BJ (cell line): ENCODE measurements at regions not wholly inside any gene's neighbourhood (a gene's known extent, or its start where the extent isn't known, plus 50 kb on each side); places are given as distances from the start of the nearest gene placed in this dataset.

ENCODE experiments used
- CTCF ChIA-PET: fragments of 350-600 bp; formaldehyde crosslinking; extraction: SDS; loops from one replicate; lab custom pipeline; 2021; ENCODE audit warnings: antibody characterized with exemption, inconsistent platforms; lab: Yijun Ruan, JAX
- POLR2A ChIA-PET: fragments of 300-600 bp; sonication (Branson Sonifier 250); formaldehyde crosslinking; extraction: SDS; loops from one replicate; lab custom pipeline; 2021; ENCODE audit warnings: antibody characterized with exemption; lab: Charles Lee
- DNase-seq: peaks from one replicate; pipeline ENCODE4 v3.0.0-alpha.2; 2011; ENCODE audit warnings: low read depth
- H3K27me3 ChIP-seq: 2 replicates; pipeline ENCODE4 v1.6.0; 2011; ENCODE audit warnings: low read length; ENCODE audit not compliant: control insufficient read depth, insufficient read depth
- H3K36me3 ChIP-seq: 2 replicates; pipeline ENCODE4 v1.5.1; 2011; ENCODE audit warnings: low read length; ENCODE audit not compliant: control insufficient read depth, insufficient read depth
- H3K4me3 ChIP-seq: 2 replicates; pipeline ENCODE4 v1.5.1; 2011; ENCODE audit warnings: low read depth, mild to moderate bottlenecking, control low read depth, low read length
- TF ChIP-seq, protein P1 (sequence below): IDR thresholded peaks from 2 replicates; pipeline ENCODE4 v1.5.1; 2011; ENCODE audit warnings: low read depth, mild to moderate bottlenecking, control low read depth, inconsistent platforms, low read length, moderate library complexity; ENCODE audit not compliant: insufficient read depth

DNA sequence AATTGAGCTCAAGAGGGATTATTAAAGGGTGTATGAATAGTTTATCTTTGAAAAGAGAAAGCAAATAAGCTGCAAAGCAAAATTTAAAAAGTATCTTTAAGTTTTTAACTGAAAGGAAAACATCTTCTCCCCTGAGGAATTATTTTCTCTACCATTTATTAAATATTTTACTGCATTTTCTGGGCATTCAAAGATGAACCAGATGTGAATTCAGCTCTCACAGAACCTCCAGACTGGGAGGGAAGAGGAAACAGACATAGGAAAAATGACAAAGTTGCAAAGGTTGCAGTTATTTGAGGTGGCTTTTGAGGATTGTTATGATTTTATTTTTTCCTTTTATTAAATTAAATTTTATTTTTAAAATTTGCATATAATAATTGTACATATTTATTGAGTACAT is 122.7 kb upstream of the SESN3 start:
- Histone ChIP-seq H3K4me3 (no peak overlapping the region), H3K27me3 (no peaks in the 10 kb centered on the region), H3K36me3 (no peaks in the 10 kb centered on the region)
- POLR2A ChIA-PET: no interaction called here
- TF ChIP-seq, protein P1, sequence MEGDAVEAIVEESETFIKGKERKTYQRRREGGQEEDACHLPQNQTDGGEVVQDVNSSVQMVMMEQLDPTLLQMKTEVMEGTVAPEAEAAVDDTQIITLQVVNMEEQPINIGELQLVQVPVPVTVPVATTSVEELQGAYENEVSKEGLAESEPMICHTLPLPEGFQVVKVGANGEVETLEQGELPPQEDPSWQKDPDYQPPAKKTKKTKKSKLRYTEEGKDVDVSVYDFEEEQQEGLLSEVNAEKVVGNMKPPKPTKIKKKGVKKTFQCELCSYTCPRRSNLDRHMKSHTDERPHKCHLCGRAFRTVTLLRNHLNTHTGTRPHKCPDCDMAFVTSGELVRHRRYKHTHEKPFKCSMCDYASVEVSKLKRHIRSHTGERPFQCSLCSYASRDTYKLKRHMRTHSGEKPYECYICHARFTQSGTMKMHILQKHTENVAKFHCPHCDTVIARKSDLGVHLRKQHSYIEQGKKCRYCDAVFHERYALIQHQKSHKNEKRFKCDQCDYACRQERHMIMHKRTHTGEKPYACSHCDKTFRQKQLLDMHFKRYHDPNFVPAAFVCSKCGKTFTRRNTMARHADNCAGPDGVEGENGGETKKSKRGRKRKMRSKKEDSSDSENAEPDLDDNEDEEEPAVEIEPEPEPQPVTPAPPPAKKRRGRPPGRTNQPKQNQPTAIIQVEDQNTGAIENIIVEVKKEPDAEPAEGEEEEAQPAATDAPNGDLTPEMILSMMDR: no peak
- CTCF ChIA-PET: interaction anchor here (1.1 kb wide), 1 partner anchor 12 kb away, joined by 3 read pairs; no protein-coding TSS in a partner anchor
- DNase-seq: no peak

DNA sequence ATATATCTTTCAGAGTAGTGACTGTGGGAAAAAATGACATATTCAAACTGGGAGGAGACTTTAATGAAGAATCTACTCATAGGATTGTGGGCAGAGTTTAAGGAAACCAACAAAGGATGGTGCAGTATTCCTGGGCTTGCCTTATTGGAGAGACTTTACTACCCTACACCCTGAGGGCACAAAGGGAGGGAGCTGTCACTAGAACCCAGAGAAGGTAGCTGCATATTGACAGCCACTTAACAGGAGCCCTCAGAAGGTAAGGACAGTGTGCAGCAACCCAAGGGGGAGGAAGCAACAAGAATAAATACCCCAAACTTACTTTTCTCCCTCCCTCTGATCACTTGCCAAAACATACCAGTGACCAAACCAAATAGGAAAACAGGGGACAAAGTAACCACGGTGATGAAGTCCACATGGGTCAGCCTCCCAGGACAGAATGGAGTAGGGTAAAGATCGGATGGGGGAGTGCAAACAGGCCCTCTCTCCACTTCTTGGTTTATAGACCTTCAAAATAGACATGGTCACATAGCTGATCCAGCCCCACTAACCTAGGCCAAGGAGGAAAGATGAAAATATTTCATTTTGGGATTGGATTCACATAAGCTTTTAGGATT is 121.8 kb upstream of the SESN3 start:
- H3K27me3 ChIP-seq: no peaks in the 10 kb centered on the region
- TF ChIP-seq, protein P1: no peak
- ChIA-PET CTCF (interaction anchor here (1.1 kb wide), 1 partner anchor 12 kb away, joined by 3 read pairs; no protein-coding TSS in a partner anchor), POLR2A (no interaction called here)
- DNase-seq: no peak
- H3K36me3 ChIP-seq: no peaks in the 10 kb centered on the region
- no peak overlapping the region for H3K4me3 ChIP-seq

DNA sequence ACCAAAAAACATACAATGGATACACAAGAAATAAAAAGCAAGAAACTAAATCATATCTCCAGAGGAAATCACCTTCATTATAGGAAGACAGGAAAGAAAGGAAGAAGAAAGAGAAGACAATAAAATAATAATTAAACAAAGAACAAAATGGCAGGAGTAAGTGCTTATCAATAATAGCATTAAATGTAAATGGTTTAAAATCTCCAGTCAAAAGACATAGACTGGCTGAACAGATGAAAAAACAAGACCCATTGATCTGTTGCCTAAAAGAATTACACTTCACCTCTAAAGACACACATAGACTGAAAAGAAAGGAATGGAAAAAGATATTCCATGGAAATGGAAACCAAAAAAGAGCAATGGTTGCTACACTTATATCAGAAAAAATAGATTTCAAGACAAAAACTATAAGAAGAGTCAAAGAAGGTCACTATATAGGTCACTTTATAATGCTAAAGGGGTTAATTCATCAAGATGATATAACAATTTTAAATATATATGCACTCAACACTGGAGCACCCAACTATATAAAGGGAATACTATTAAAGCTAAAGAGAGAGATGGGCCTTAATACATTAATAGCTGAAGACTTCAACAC is 118.4 kb upstream of the SESN3 start:
- TF ChIP-seq, protein P1: no peak
- H3K4me3 ChIP-seq: no peak overlapping the region
- no peak for DNase-seq
- POLR2A ChIA-PET: no interaction called here
- no peaks in the 10 kb centered on the region for H3K36me3 ChIP-seq
- no peaks in the 10 kb centered on the region for H3K27me3 ChIP-seq
- CTCF ChIA-PET: no interaction called here

DNA sequence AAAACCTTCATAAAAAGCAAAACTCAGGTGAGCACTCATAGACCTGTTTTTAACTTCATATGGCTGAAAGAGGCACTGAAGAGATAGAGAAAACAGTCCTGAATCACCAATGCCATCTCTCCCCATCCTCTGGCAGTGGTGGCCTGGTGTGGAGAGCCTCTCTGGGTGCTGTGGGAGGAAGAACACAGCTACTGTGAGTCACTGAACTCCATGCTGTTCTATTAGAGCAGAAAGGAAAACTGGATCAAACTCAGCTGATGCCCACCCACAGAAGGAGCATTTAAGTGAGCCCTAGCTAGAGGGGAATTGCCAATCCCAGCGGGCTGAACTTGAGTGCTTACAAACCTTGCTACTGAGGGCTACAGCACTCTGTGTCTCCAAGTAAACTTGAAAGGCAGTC is 115.3 kb upstream of the SESN3 start:
- Histone ChIP-seq H3K4me3 (no peak overlapping the region), H3K36me3 (no peaks in the 10 kb centered on the region), H3K27me3 (no peaks in the 10 kb centered on the region)
- DNase-seq: no peak
- ChIA-PET CTCF (no interaction called here), POLR2A (no interaction called here)
- TF ChIP-seq, protein P1: no peak

DNA sequence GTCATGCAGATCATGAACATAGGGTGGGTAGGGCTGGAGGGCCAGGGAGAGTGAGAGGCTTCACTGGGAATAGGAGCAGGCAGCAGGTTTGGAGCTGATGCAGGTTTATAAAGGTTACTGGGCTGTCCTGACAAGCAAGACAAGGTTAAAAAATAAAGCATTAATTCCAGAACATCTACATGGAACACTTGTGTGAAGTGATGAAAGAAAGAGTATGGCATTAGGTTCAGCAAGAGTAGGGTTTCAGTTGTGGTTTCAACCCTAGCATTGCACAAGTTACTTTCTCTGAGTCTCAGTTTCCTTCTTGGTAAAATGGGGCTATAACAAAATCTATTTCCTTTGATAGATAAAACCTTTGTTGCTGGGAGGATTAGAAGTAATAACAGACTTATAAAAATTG is 114.6 kb upstream of the SESN3 start:
- H3K36me3 ChIP-seq: no peaks in the 10 kb centered on the region
- CTCF ChIA-PET: no interaction called here
- TF ChIP-seq, protein P1: no peak
- H3K27me3 ChIP-seq: no peaks in the 10 kb centered on the region
- no peak overlapping the region for H3K4me3 ChIP-seq
- no peak for DNase-seq
- POLR2A ChIA-PET: no interaction called here
